ENCODE measurements at regions not wholly inside any gene's neighbourhood (a gene's known extent, or its start where the extent isn't known, plus 50 kb on each side); places are given as distances from the start of the nearest gene placed in this dataset.
"Not testable (repeated sequence)": the region's sequence is repeated elsewhere in the genome, so short reads cannot be mapped to it uniquely, and the experiment has no call there.

- DNase-seq: no peak
Measured at GRCh38 chr7:98729121-98729520, 112.0 kb downstream of the NPTX2 start.

- DNase-seq: no peak
Measured at GRCh38 chr7:98730326-98730725, 113.2 kb downstream of the NPTX2 start.

- DNase-seq: no peak
Measured at GRCh38 chr7:98731651-98732050, 114.6 kb downstream of the NPTX2 start.

- DNase-seq: no peak
Measured at GRCh38 chr7:98733036-98733435, 116.0 kb downstream of the NPTX2 start.

- no peak for DNase-seq
Measured at GRCh38 chr7:98735801-98736200, 118.7 kb downstream of the NPTX2 start.

GRCh38 chr7:98736461-98736860, 119.4 kb downstream of the NPTX2 start:
- DNase-seq: not testable (repeated sequence)

GRCh38 chr7:98737176-98737575, 120.1 kb downstream of the NPTX2 start:
- DNase-seq: no peak

GRCh38 chr7:98740643-98741042, 123.6 kb downstream of the NPTX2 start:
- no peak for DNase-seq

GRCh38 chr7:98745722-98746318, 124.0 kb downstream of the TMEM130 start:
- DNase-seq: no peak

GRCh38 chr7:98748090-98748489, 121.7 kb downstream of the TMEM130 start:
- DNase-seq: no peak

GRCh38 chr7:98753176-98753575, 116.6 kb downstream of the TMEM130 start:
- no peak for DNase-seq

- peak; percentile 29 for DNase-seq
Measured at GRCh38 chr7:98753989-98754479, 115.8 kb downstream of the TMEM130 start.

GRCh38 chr7:98755138-98755898, 114.5 kb downstream of the TMEM130 start:
- DNase-seq: no peak

- DNase-seq: no peak
Measured at GRCh38 chr7:98758157-98758556, 111.7 kb downstream of the TMEM130 start.

- no peak for DNase-seq
Measured at GRCh38 chr7:98760201-98760651, 109.6 kb downstream of the TMEM130 start.

- DNase-seq: no peak
Measured at GRCh38 chr7:98761225-98761624, 108.6 kb downstream of the TMEM130 start.

GRCh38 chr7:98762620-98763019, 107.2 kb downstream of the TMEM130 start:
- no peak for DNase-seq

GRCh38 chr7:98763441-98763840, 106.4 kb downstream of the TMEM130 start:
- DNase-seq: no peak

- no peak for DNase-seq
Measured at GRCh38 chr7:98764946-98765345, 104.9 kb downstream of the TMEM130 start.

- DNase-seq: not testable (repeated sequence)
Measured at GRCh38 chr7:98770085-98770484, 99.7 kb downstream of the TMEM130 start.

- no peak for DNase-seq
Measured at GRCh38 chr7:98771519-98771918, 98.3 kb downstream of the TMEM130 start.

GRCh38 chr7:98771941-98772603, 97.7 kb downstream of the TMEM130 start:
- no peak for DNase-seq

GRCh38 chr7:98774884-98775283, 94.9 kb downstream of the TMEM130 start:
- no peak for DNase-seq

- no peak for DNase-seq
Measured at GRCh38 chr7:98777051-98777450, 92.8 kb downstream of the TMEM130 start.
